GM10266 (cell line): ENCODE measurements at regions not wholly inside any gene's neighbourhood (a gene's known extent, or its start where the extent isn't known, plus 50 kb on each side); places are given as distances from the start of the nearest gene placed in this dataset.

ENCODE experiments used
- DNase-seq: peaks from one replicate; pipeline ENCODE4 v3.0.0; 2012; ENCODE audit errors: extremely low spot score
- CTCF ChIP-seq: IDR thresholded peaks from 2 replicates; pipeline ENCODE4 v1.5.1; 2012; ENCODE audit warnings: mild to moderate bottlenecking, low read depth; ENCODE audit not compliant: control insufficient read depth, insufficient read depth; ENCODE audit errors: missing control alignments

GRCh38 chr1:79694241-79694640 lies 687.7 kb upstream of the ADGRL4 start:
- no peak for TF ChIP-seq CTCF
- no peak for DNase-seq

GRCh38 chr1:79693441-79694114 lies 687.0 kb upstream of the ADGRL4 start:
- no peak for DNase-seq
- TF ChIP-seq CTCF = no peak

GRCh38 chr1:79692519-79692918 lies 686.0 kb upstream of the ADGRL4 start:
- DNase-seq = no peak
- TF ChIP-seq CTCF = no peak

GRCh38 chr1:79688932-79689331 lies 682.4 kb upstream of the ADGRL4 start:
- DNase-seq = no peak
- TF ChIP-seq CTCF = no peak

GRCh38 chr1:79683420-79683819 lies 676.9 kb upstream of the ADGRL4 start:
- DNase-seq = no peak
- TF ChIP-seq CTCF = no peak

GRCh38 chr1:79682478-79682877 lies 675.9 kb upstream of the ADGRL4 start:
- TF ChIP-seq CTCF = no peak
- no peak for DNase-seq

GRCh38 chr1:79681382-79681781 lies 674.9 kb upstream of the ADGRL4 start:
- DNase-seq = no peak
- TF ChIP-seq CTCF = no peak
